ENCODE measurements at regions not wholly inside any gene's neighbourhood (a gene's known extent, or its start where the extent isn't known, plus 50 kb on each side); places are given as distances from the start of the nearest gene placed in this dataset.

GRCh38 chr2:142681952-142682351 is 195.5 kb upstream of the KYNU start:
- CTCF ChIA-PET: no interaction called here
- H3K4me1 ChIP-seq (ENCODE audit: insufficient read depth, low read length): no peaks in the 10 kb centered on the region
- H3K27me3 ChIP-seq (ENCODE audit: insufficient read depth, low read length, poor library complexity, severe bottlenecking): no peaks in the 10 kb centered on the region
- POLR2A ChIA-PET: no interaction called here
- H3K36me3 Mint-ChIP-seq: no peaks in the 10 kb centered on the region
- H3K4me3 Mint-ChIP-seq: no peak overlapping the region
- DNase-seq: no peak
- H3K9me3 ChIP-seq (ENCODE audit: low read length): no peaks in the 10 kb centered on the region
- no peak overlapping the region for H3K4me3 ChIP-seq (ENCODE audit: low read length)
- no peaks in the 10 kb centered on the region for H3K4me1 Mint-ChIP-seq
- no peak overlapping the region for H3K27ac Mint-ChIP-seq
- H3K36me3 ChIP-seq (ENCODE audit: insufficient read depth, low read length): no peaks in the 10 kb centered on the region
- H3K27me3 Mint-ChIP-seq: no peaks in the 10 kb centered on the region
- peaks cover 0 to 9% (median 2%) of the 10 kb centered on the region in 5 donors for H3K9me3 Mint-ChIP-seq
- H3K27ac ChIP-seq (ENCODE audit: low read depth, low read length): no peak overlapping the region

GRCh38 chr2:142678164-142678563 is 199.3 kb upstream of the KYNU start:
- H3K36me3 ChIP-seq (ENCODE audit: insufficient read depth, low read length): no peaks in the 10 kb centered on the region
- Mint-ChIP-seq H3K4me3 (no peak overlapping the region), H3K36me3 (no peaks in the 10 kb centered on the region), H3K27me3 (no peaks in the 10 kb centered on the region), H3K27ac (no peak overlapping the region), H3K4me1 (no peaks in the 10 kb centered on the region), H3K9me3 (peaks cover 0 to 17% (median 6%) of the 10 kb centered on the region in 5 donors)
- DNase-seq: no peak
- no peaks in the 10 kb centered on the region for H3K27me3 ChIP-seq (ENCODE audit: insufficient read depth, low read length, poor library complexity, severe bottlenecking)
- POLR2A ChIA-PET: no interaction called here
- no peaks in the 10 kb centered on the region for H3K4me1 ChIP-seq (ENCODE audit: insufficient read depth, low read length)
- CTCF ChIA-PET: no interaction called here
- H3K4me3 ChIP-seq (ENCODE audit: low read length): no peak overlapping the region
- H3K9me3 ChIP-seq (ENCODE audit: low read length): no peaks in the 10 kb centered on the region
- H3K27ac ChIP-seq (ENCODE audit: low read depth, low read length): no peak overlapping the region

GRCh38 chr2:142675398-142675797 is 202.1 kb upstream of the KYNU start:
- H3K27ac Mint-ChIP-seq: no peak overlapping the region
- CTCF ChIA-PET: no interaction called here
- H3K4me3 ChIP-seq (ENCODE audit: low read length): no peak overlapping the region
- H3K27ac ChIP-seq (ENCODE audit: low read depth, low read length): no peak overlapping the region
- H3K27me3 Mint-ChIP-seq: no peaks in the 10 kb centered on the region
- no peak overlapping the region for H3K4me3 Mint-ChIP-seq
- H3K27me3 ChIP-seq (ENCODE audit: insufficient read depth, low read length, poor library complexity, severe bottlenecking): no peaks in the 10 kb centered on the region
- no peak for DNase-seq
- H3K36me3 Mint-ChIP-seq: no peaks in the 10 kb centered on the region
- H3K4me1 Mint-ChIP-seq: no peaks in the 10 kb centered on the region
- H3K9me3 Mint-ChIP-seq: peaks cover 2 to 22% (median 5%) of the 10 kb centered on the region in 5 donors
- POLR2A ChIA-PET: no interaction called here
- no peaks in the 10 kb centered on the region for H3K4me1 ChIP-seq (ENCODE audit: insufficient read depth, low read length)
- H3K36me3 ChIP-seq (ENCODE audit: insufficient read depth, low read length): no peaks in the 10 kb centered on the region
- no peaks in the 10 kb centered on the region for H3K9me3 ChIP-seq (ENCODE audit: low read length)

- Mint-ChIP-seq H3K9me3 (peaks cover 2 to 13% (median 5%) of the 10 kb centered on the region in 5 donors), H3K36me3 (no peaks in the 10 kb centered on the region), H3K4me3 (no peak overlapping the region), H3K4me1 (no peaks in the 10 kb centered on the region), H3K27ac (no peak overlapping the region), H3K27me3 (no peaks in the 10 kb centered on the region)
- Histone ChIP-seq H3K4me1 (ENCODE audit: insufficient read depth, low read length) (no peaks in the 10 kb centered on the region), H3K4me3 (ENCODE audit: low read length) (no peak overlapping the region), H3K36me3 (ENCODE audit: insufficient read depth, low read length) (no peaks in the 10 kb centered on the region), H3K9me3 (ENCODE audit: low read length) (no peaks in the 10 kb centered on the region), H3K27me3 (ENCODE audit: insufficient read depth, low read length, poor library complexity, severe bottlenecking) (no peaks in the 10 kb centered on the region), H3K27ac (ENCODE audit: low read depth, low read length) (no peak overlapping the region)
- ChIA-PET POLR2A (no interaction called here), CTCF (interaction anchor here (0.7 kb wide), 1 partner anchor 361 kb away, joined by 4 read pairs; no protein-coding TSS in a partner anchor)
- DNase-seq: no peak
Measured at GRCh38 chr2:142673836-142674235, 203.6 kb upstream of the KYNU start.

- no peaks in the 10 kb centered on the region for H3K4me1 ChIP-seq (ENCODE audit: insufficient read depth, low read length)
- Mint-ChIP-seq H3K27me3 (no peaks in the 10 kb centered on the region), H3K27ac (no peak overlapping the region), H3K9me3 (peaks cover 2 to 13% (median 5%) of the 10 kb centered on the region in 5 donors), H3K4me1 (no peaks in the 10 kb centered on the region), H3K4me3 (no peak overlapping the region), H3K36me3 (no peaks in the 10 kb centered on the region)
- H3K36me3 ChIP-seq (ENCODE audit: insufficient read depth, low read length): no peaks in the 10 kb centered on the region
- CTCF ChIA-PET: no interaction called here
- H3K4me3 ChIP-seq (ENCODE audit: low read length): no peak overlapping the region
- H3K9me3 ChIP-seq (ENCODE audit: low read length): no peaks in the 10 kb centered on the region
- H3K27ac ChIP-seq (ENCODE audit: low read depth, low read length): no peak overlapping the region
- no peak for DNase-seq
- POLR2A ChIA-PET: no interaction called here
- H3K27me3 ChIP-seq (ENCODE audit: insufficient read depth, low read length, poor library complexity, severe bottlenecking): no peaks in the 10 kb centered on the region
Measured at GRCh38 chr2:142672698-142673097, 204.8 kb upstream of the KYNU start.

- H3K4me3 ChIP-seq (ENCODE audit: low read length): no peak overlapping the region
- H3K36me3 ChIP-seq (ENCODE audit: insufficient read depth, low read length): no peaks in the 10 kb centered on the region
- Mint-ChIP-seq H3K27me3 (no peaks in the 10 kb centered on the region), H3K27ac (no peak overlapping the region), H3K9me3 (peaks cover 2 to 13% (median 4%) of the 10 kb centered on the region in 5 donors), H3K4me3 (no peak overlapping the region), H3K4me1 (no peaks in the 10 kb centered on the region), H3K36me3 (no peaks in the 10 kb centered on the region)
- CTCF ChIA-PET: no interaction called here
- no peaks in the 10 kb centered on the region for H3K4me1 ChIP-seq (ENCODE audit: insufficient read depth, low read length)
- H3K9me3 ChIP-seq (ENCODE audit: low read length): no peaks in the 10 kb centered on the region
- DNase-seq: no peak
- POLR2A ChIA-PET: no interaction called here
- H3K27ac ChIP-seq (ENCODE audit: low read depth, low read length): no peak overlapping the region
- no peaks in the 10 kb centered on the region for H3K27me3 ChIP-seq (ENCODE audit: insufficient read depth, low read length, poor library complexity, severe bottlenecking)
Measured at GRCh38 chr2:142670362-142670761, 207.1 kb upstream of the KYNU start.

GRCh38 chr2:142668420-142668819 is 209.0 kb upstream of the KYNU start:
- no peak for DNase-seq
- H3K4me3 Mint-ChIP-seq: no peak overlapping the region
- Histone ChIP-seq H3K27ac (ENCODE audit: low read depth, low read length) (no peak overlapping the region), H3K9me3 (ENCODE audit: low read length) (no peaks in the 10 kb centered on the region), H3K4me3 (ENCODE audit: low read length) (no peak overlapping the region), H3K4me1 (ENCODE audit: insufficient read depth, low read length) (no peaks in the 10 kb centered on the region), H3K36me3 (ENCODE audit: insufficient read depth, low read length) (no peaks in the 10 kb centered on the region), H3K27me3 (ENCODE audit: insufficient read depth, low read length, poor library complexity, severe bottlenecking) (no peaks in the 10 kb centered on the region)
- no peaks in the 10 kb centered on the region for H3K4me1 Mint-ChIP-seq
- no peaks in the 10 kb centered on the region for H3K27me3 Mint-ChIP-seq
- ChIA-PET CTCF (no interaction called here), POLR2A (no interaction called here)
- H3K27ac Mint-ChIP-seq: no peak overlapping the region
- peaks cover 0 to 6% (median 1%) of the 10 kb centered on the region in 5 donors for H3K9me3 Mint-ChIP-seq
- H3K36me3 Mint-ChIP-seq: no peaks in the 10 kb centered on the region

- no peaks in the 10 kb centered on the region for H3K27me3 ChIP-seq (ENCODE audit: insufficient read depth, low read length, poor library complexity, severe bottlenecking)
- no peaks in the 10 kb centered on the region for H3K9me3 ChIP-seq (ENCODE audit: low read length)
- H3K36me3 Mint-ChIP-seq: no peaks in the 10 kb centered on the region
- no peaks in the 10 kb centered on the region for H3K36me3 ChIP-seq (ENCODE audit: insufficient read depth, low read length)
- H3K4me1 ChIP-seq (ENCODE audit: insufficient read depth, low read length): no peaks in the 10 kb centered on the region
- H3K27ac Mint-ChIP-seq: no peak overlapping the region
- no peak overlapping the region for H3K4me3 Mint-ChIP-seq
- CTCF ChIA-PET: no interaction called here
- no peak overlapping the region for H3K4me3 ChIP-seq (ENCODE audit: low read length)
- POLR2A ChIA-PET: no interaction called here
- H3K4me1 Mint-ChIP-seq: no peaks in the 10 kb centered on the region
- H3K27me3 Mint-ChIP-seq: no peaks in the 10 kb centered on the region
- no peak overlapping the region for H3K27ac ChIP-seq (ENCODE audit: low read depth, low read length)
- H3K9me3 Mint-ChIP-seq: peaks cover 0 to 4% (median 0%) of the 10 kb centered on the region in 5 donors
- no peak for DNase-seq
Measured at GRCh38 chr2:142665241-142665640, 212.2 kb upstream of the KYNU start.

- Histone ChIP-seq H3K36me3 (ENCODE audit: insufficient read depth, low read length) (no peaks in the 10 kb centered on the region), H3K27me3 (ENCODE audit: insufficient read depth, low read length, poor library complexity, severe bottlenecking) (no peaks in the 10 kb centered on the region), H3K27ac (ENCODE audit: low read depth, low read length) (no peak overlapping the region), H3K9me3 (ENCODE audit: low read length) (no peaks in the 10 kb centered on the region), H3K4me3 (ENCODE audit: low read length) (no peak overlapping the region), H3K4me1 (ENCODE audit: insufficient read depth, low read length) (no peaks in the 10 kb centered on the region)
- no peaks in the 10 kb centered on the region for H3K36me3 Mint-ChIP-seq
- ChIA-PET POLR2A (no interaction called here), CTCF (no interaction called here)
- H3K27me3 Mint-ChIP-seq: no peaks in the 10 kb centered on the region
- no peak for DNase-seq
- no peak overlapping the region for H3K27ac Mint-ChIP-seq
- H3K4me3 Mint-ChIP-seq: no peak overlapping the region
- H3K4me1 Mint-ChIP-seq: no peaks in the 10 kb centered on the region
- H3K9me3 Mint-ChIP-seq: peaks cover 2 to 14% (median 9%) of the 10 kb centered on the region in 5 donors
Measured at GRCh38 chr2:142650601-142651000, 226.9 kb upstream of the KYNU start.

Measured in CD8-positive, alpha-beta memory T cell (primary cell).